GM12873 (cell line): ENCODE measurements at regions not wholly inside any gene's neighbourhood (a gene's known extent, or its start where the extent isn't known, plus 50 kb on each side); places are given as distances from the start of the nearest gene placed in this dataset.

Experiments
- TF ChIP-seq, protein P1 (sequence below): IDR thresholded peaks from 2 replicates; pipeline ENCODE4 v1.5.1; 2012; ENCODE audit warnings: low read depth, mild to moderate bottlenecking, moderate library complexity, low read length, control low read depth; ENCODE audit not compliant: insufficient read depth; ENCODE audit errors: missing control alignments

DNA sequence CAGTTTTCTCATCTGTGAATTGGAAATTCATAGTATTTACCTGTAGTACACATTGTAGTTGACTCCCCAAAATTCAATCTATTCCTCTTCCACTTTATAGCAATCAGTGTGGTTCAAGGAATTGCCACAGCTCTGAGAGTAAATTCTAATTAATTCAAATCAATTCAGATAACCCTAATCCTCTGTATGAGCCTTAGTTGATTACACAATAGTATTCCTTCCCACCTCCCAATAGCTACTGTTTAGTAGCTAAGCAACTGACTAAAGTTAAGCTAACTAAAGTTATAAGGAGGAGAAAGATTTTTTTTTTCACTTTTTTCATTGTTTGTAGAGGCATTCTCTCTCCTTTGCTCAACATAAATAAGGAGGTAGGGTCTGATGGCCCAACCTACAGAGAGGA lies 77.5 kb downstream of the ARRDC3 start:
- TF ChIP-seq, protein P1, sequence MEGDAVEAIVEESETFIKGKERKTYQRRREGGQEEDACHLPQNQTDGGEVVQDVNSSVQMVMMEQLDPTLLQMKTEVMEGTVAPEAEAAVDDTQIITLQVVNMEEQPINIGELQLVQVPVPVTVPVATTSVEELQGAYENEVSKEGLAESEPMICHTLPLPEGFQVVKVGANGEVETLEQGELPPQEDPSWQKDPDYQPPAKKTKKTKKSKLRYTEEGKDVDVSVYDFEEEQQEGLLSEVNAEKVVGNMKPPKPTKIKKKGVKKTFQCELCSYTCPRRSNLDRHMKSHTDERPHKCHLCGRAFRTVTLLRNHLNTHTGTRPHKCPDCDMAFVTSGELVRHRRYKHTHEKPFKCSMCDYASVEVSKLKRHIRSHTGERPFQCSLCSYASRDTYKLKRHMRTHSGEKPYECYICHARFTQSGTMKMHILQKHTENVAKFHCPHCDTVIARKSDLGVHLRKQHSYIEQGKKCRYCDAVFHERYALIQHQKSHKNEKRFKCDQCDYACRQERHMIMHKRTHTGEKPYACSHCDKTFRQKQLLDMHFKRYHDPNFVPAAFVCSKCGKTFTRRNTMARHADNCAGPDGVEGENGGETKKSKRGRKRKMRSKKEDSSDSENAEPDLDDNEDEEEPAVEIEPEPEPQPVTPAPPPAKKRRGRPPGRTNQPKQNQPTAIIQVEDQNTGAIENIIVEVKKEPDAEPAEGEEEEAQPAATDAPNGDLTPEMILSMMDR = no peak

DNA sequence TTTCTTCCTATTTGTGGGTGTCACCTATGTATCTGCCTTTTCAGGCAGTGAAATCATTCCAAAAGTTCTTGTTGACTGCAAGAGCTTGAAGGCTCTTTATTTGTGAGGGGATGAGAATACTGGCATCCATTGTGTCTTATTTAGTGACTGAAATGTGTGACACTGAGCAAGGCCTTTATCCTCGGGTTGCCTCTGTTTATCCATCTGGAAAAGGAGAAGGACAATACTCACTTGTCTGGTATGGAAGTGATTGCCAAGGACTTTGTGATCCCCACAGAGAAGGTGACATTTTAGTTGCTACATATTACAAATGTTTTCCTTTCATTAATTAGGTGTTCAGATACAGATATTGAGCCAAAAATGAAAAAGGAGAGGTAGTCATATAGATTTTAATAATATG lies 80.2 kb downstream of the ARRDC3 start:
- TF ChIP-seq, protein P1 = no peak

- TF ChIP-seq, protein P1 = no peak
Observed at GRCh38 chr5:91302305-91302704, 80.8 kb downstream of the ARRDC3 start.

DNA sequence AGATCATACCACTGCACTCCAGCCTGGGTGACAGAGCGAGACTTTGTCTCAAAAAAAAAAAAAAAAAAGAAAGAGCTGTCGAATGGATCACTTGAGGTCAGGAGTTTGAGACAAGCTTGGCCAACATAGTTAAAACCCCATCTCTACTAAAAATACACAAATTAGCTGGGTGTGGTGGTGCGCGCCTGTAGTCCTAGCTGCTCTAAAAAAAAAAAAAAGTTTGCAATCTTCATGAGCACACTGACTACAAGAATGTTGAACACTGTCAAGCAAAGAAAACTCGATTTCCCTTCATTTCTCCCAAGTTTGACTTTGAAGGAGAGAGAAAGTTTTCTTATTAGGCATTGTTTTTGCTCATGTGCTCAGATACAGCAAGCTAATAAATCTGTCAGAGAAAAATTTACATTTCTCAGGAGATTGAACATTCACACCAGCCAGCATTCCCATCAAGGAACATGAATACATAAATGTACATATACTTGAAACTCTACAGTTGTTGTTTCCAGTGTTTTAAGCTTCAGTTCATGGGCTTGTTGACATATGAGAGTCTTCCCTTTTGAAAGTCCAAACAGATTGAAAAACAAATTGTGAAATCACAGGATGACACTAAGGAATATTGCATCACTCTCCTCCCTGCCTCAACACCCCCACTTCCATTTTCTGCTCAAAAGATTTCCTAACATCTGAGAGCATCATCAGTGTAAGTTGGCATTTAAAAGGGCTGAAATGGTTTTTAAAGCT lies 81.8 kb downstream of the ARRDC3 start:
- TF ChIP-seq, protein P1 = no peak

DNA sequence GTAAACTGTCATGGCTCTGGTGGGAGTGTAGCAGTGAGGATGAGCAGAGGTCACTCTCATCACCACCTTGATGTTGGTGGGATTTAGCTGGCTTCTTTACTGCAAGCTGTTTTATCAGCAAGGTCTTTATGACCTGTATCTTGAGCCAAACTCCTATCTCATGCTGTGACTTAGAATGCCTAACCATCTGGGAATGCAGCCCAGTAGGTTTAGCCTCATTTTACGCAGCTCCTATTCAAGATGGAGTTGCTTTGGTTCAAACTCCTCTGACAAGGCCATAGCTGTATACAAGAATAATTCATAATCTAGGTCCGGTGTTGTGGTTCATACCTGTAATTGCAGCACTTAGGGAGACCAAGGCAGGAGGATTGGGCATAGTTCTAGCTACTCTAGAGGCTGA lies 85.1 kb downstream of the ARRDC3 start:
- TF ChIP-seq, protein P1 = no peak

DNA sequence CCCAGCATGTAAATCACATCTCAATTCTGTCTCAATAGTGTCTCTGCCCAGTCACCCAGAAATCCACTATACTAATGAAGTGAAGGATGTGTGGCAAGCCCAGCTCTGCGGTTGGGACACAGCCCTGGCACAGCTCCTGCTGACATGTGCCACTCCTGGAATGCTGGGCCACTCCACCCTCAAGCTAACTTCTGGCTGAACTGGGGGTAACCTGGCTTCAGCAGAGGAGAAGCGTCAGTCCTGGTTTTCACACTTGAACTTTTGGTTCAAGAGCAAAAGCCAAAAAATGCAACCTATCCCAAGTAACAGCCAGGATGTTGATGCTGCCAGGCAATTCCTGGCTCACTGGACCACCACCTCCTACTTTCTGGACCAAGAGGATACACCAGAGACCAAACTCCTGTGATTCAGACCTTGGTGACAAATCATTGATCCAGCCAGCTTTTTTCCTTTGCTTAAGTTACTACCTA lies 86.4 kb downstream of the ARRDC3 start:
- TF ChIP-seq, protein P1 = no peak

DNA sequence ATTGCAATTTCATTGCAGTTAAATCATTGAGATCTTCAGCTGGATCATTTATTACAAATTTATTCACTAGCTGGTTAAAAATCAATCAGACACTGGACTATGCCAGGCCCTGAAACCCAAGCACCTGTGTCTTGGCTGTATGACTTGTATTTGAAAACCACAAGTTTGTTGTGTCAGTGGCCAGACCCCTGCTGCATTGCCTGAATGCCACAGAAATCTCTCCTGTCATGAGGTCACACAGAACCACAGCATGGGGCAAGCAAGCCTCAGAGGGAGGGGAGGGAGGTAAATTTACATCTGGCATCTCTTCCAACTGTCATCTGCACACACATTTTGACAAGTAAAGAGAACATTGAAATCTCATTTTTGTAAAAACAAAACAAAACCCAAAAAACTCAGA lies 90.0 kb downstream of the ARRDC3 start:
- TF ChIP-seq, protein P1 = no peak
